ENCODE measurements at regions not wholly inside any gene's neighbourhood (a gene's known extent, or its start where the extent isn't known, plus 50 kb on each side); places are given as distances from the start of the nearest gene placed in this dataset.

DNA sequence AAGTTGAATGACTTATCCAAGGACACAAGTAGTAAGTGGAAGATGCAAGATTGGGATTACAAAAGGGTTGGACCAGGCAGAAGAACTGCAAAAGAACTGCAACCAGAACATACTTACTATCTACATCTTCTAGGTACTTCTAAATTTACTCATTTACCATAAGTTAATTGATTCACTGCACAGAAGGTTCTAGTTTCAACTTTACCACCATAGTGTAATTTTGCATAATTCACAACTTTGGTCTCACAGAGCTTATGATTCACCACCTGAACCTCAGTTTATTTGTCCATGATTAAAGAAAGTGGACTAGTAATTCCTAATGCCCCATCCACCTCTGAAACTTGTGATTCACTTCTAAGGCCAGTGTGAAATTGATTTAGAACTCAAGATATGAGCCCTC lies 236.8 kb upstream of the UBE2E2 start:
- Histone ChIP-seq H3K79me1 (ENCODE audit: low read depth, low read length) (no peaks in the 10 kb centered on the region), H2BK120ac (replicated peaks; ENCODE audit: low read depth, low read length) (no peak overlapping the region), H3K14ac (ENCODE audit: insufficient read length) (no peak overlapping the region), H3K27ac (ENCODE audit: low read depth, low read length) (no peak overlapping the region), H2AK5ac (ENCODE audit: low read depth, low read length) (no peak overlapping the region), H2BK12ac (ENCODE audit: low read depth, low read length) (no peak overlapping the region), H2BK15ac (ENCODE audit: low read length) (no peak overlapping the region), H4K20me1 (replicated peaks in 1 of 2; ENCODE audit: control insufficient read depth in 1 of 2, insufficient read depth in 2 of 2, low read length in 2 of 2) (no peaks in the 10 kb centered on the region), H3K4me1 (replicated peaks in 1 of 4; ENCODE audit: control insufficient read depth in 3 of 4, insufficient read depth in 4 of 4, low read length in 3 of 4) (no peaks in the 10 kb centered on the region; a peak in 1 of 7 replicates), H2BK20ac (ENCODE audit: low read length) (no peak overlapping the region), H3K27me3 (replicated peaks in 1 of 4; ENCODE audit: control insufficient read depth in 3 of 4, extremely low read depth in 1 of 4, insufficient read depth in 3 of 4, low read length in 3 of 4) (no peaks in the 10 kb centered on the region), H4K5ac (ENCODE audit: insufficient read length, low read depth, low read length) (no peak overlapping the region), H3K36me3 (ENCODE audit: control insufficient read depth in 2 of 4, insufficient read depth in 4 of 4, low read length in 3 of 4) (no peaks in the 10 kb centered on the region), H3K23me2 (ENCODE audit: low read depth, low read length) (no peaks in the 10 kb centered on the region), H3K79me2 (ENCODE audit: control insufficient read depth in 1 of 2, insufficient read depth in 2 of 2, low read length in 2 of 2) (no peaks in the 10 kb centered on the region), H2BK5ac (ENCODE audit: low read depth, low read length) (no peak overlapping the region), H3K23ac (ENCODE audit: insufficient read length) (no peak overlapping the region), H3K9me3 (ENCODE audit: insufficient read depth in 2 of 2, low read depth in 1 of 2, low read length in 1 of 2) (no peaks in the 10 kb centered on the region), H3K9ac (replicated peaks in 1 of 4; ENCODE audit: extremely low read depth in 1 of 4, low read depth in 3 of 4, low read length in 3 of 4) (no peak overlapping the region), H3K4me2 (ENCODE audit: insufficient read depth in 1 of 2, low read depth in 2 of 2, low read length in 2 of 2) (no peak overlapping the region), H3K56ac (replicated peaks; ENCODE audit: insufficient read length, low read depth, low read length) (no peak overlapping the region), H2AFZ (ENCODE audit: low read length) (no peak overlapping the region), H4K8ac (ENCODE audit: extremely low read depth, insufficient read depth, low read length) (no peak overlapping the region), H4K91ac (replicated peaks; ENCODE audit: insufficient read length, low read length) (no peak overlapping the region), H3K18ac (ENCODE audit: extremely low read depth, low read length) (no peak overlapping the region), H3K4ac (replicated peaks; ENCODE audit: insufficient read length, low read depth, low read length) (no peak overlapping the region), H3K4me3 (ENCODE audit: extremely low read depth in 1 of 4, insufficient read depth in 2 of 4, low read depth in 3 of 4, low read length in 4 of 4) (no peak overlapping the region)
- FAIRE-seq (no peak), DNase-seq (ENCODE audit: low read depth in 1 of 2, low spot score in 2 of 2) (no peak)
- TF ChIP-seq CBX5 (IDR thresholded peaks at IDR 0.05; ENCODE audit: low read depth, low read length) = no peak
- no peak for TF ChIP-seq ASH2L (IDR thresholded peaks at IDR 0.05; ENCODE audit: low read length)
- no peak for TF ChIP-seq JUND (IDR thresholded peaks at IDR 0.05; ENCODE audit: low read length)
- no peak for TF ChIP-seq HDAC2 (IDR thresholded peaks at IDR 0.05; ENCODE audit: borderline replicate concordance in 1 of 2, low read depth in 2 of 2, low read length in 2 of 2)
- TF ChIP-seq CBX8 (IDR thresholded peaks at IDR 0.05; ENCODE audit: borderline replicate concordance, low read depth, low read length) = no peak
- TF ChIP-seq, protein P1, sequence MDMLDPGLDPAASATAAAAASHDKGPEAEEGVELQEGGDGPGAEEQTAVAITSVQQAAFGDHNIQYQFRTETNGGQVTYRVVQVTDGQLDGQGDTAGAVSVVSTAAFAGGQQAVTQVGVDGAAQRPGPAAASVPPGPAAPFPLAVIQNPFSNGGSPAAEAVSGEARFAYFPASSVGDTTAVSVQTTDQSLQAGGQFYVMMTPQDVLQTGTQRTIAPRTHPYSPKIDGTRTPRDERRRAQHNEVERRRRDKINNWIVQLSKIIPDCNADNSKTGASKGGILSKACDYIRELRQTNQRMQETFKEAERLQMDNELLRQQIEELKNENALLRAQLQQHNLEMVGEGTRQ (IDR thresholded peaks at IDR 0.05; ENCODE audit: low read length) = no peak
- TF ChIP-seq GABPA (IDR thresholded peaks at IDR 0.05; ENCODE audit: borderline replicate concordance, insufficient read depth, low read length) = no peak
- no peak for TF ChIP-seq CTBP2 (IDR thresholded peaks at IDR 0.05; ENCODE audit: borderline replicate concordance, insufficient read depth, insufficient read length, low read length)
- TF ChIP-seq TAF1 (IDR thresholded peaks at IDR 0.05; ENCODE audit: low read depth, low read length) = no peak
- TF ChIP-seq POLR2AphosphoS5 (IDR thresholded peaks at IDR 0.05; ENCODE audit: low read depth, low read length) = no peak
- no peak for TF ChIP-seq KDM1A (IDR thresholded peaks at IDR 0.05; ENCODE audit: borderline replicate concordance, low read length)
- no peak for TF ChIP-seq RXRA (IDR thresholded peaks at IDR 0.05; ENCODE audit: insufficient read depth, low read depth, low read length)
- POLR2A ChIA-PET (ENCODE audit: partially characterized antibody) = no interaction called here
- CTCF ChIA-PET (ENCODE audit: partially characterized antibody) = no interaction called here

Measured in H1 (cell line).